ENCODE measurements at regions not wholly inside any gene's neighbourhood (a gene's known extent, or its start where the extent isn't known, plus 50 kb on each side); places are given as distances from the start of the nearest gene placed in this dataset.

- 50 to 83% methylated on average over 1 of the region's 1 CpG for WGBS, 2 donors
- no peak for FAIRE-seq
Measured at GRCh38 chr11:11105361-11105760, 247.5 kb upstream of the ZBED5 start.

GRCh38 chr11:11095831-11096723, 238.2 kb upstream of the ZBED5 start:
- H3K4me1 ChIP-seq = no peaks in the 10 kb centered on the region
- 70 to 76% methylated on average over 3 of the region's 3 CpGs for whole genome bisulfite sequencing, 2 donors
- no peak overlapping the region for H3K4me3 ChIP-seq
- no peaks in the 10 kb centered on the region for H3K36me3 ChIP-seq
- FAIRE-seq (no peak), ATAC-seq (no peak), DNase-seq (no peak)
- TF ChIP-seq CTCF (IDR thresholded peaks at IDR 0.05) = no peak
- H3K27me3 ChIP-seq = no peaks in the 10 kb centered on the region
- no peak overlapping the region for H3K27ac ChIP-seq
- intact Hi-C loops (cut with DNase I) = no loop called here
- H3K9me3 ChIP-seq = no peaks in the 10 kb centered on the region

More at GRCh38 chr11:11105361-11105760, 247.5 kb upstream of the ZBED5 start:
- H3K4me3 ChIP-seq = no peak overlapping the region
- DNase-seq (no peak), ATAC-seq (no peak)
- H3K27ac ChIP-seq = no peak overlapping the region
- no peaks in the 10 kb centered on the region for H3K4me1 ChIP-seq
- no peaks in the 10 kb centered on the region for H3K27me3 ChIP-seq
- intact Hi-C loops (cut with DNase I) = no loop called here
- TF ChIP-seq CTCF (IDR thresholded peaks at IDR 0.05) = no peak
- no peaks in the 10 kb centered on the region for H3K36me3 ChIP-seq
- H3K9me3 ChIP-seq = no peaks in the 10 kb centered on the region

- no peaks in the 10 kb centered on the region for H3K36me3 ChIP-seq
- H3K4me3 ChIP-seq = no peak overlapping the region
- no peak for FAIRE-seq
- no peak for TF ChIP-seq CTCF (IDR thresholded peaks at IDR 0.05)
- no peaks in the 10 kb centered on the region for H3K4me1 ChIP-seq
- no peak for DNase-seq
- intact Hi-C loops (cut with DNase I) = no loop called here
- 50 to 72% methylated on average over 1 of the region's 1 CpG for WGBS, 2 donors
- H3K27me3 ChIP-seq = no peaks in the 10 kb centered on the region
- H3K27ac ChIP-seq = no peak overlapping the region
- ATAC-seq = no peak
- H3K9me3 ChIP-seq = no peaks in the 10 kb centered on the region
Measured at GRCh38 chr11:11090495-11090894, 232.6 kb upstream of the ZBED5 start.

GRCh38 chr11:11089805-11090204, 232.0 kb upstream of the ZBED5 start:
- no peak overlapping the region for H3K4me3 ChIP-seq
- FAIRE-seq (no peak), DNase-seq (no peak), ATAC-seq (no peak)
- H3K36me3 ChIP-seq = no peaks in the 10 kb centered on the region
- H3K4me1 ChIP-seq = no peaks in the 10 kb centered on the region
- intact Hi-C loops (cut with DNase I) = no loop called here
- H3K27me3 ChIP-seq = no peaks in the 10 kb centered on the region
- no peak for TF ChIP-seq CTCF (IDR thresholded peaks at IDR 0.05)
- 84 to 88% methylated on average over 4 of the region's 4 CpGs for WGBS, 2 donors
- no peaks in the 10 kb centered on the region for H3K9me3 ChIP-seq
- H3K27ac ChIP-seq = no peak overlapping the region

- H3K4me3 ChIP-seq = no peak overlapping the region
- no peaks in the 10 kb centered on the region for H3K9me3 ChIP-seq
- H3K36me3 ChIP-seq = no peaks in the 10 kb centered on the region
- FAIRE-seq (no peak), DNase-seq (no peak), ATAC-seq (no peak)
- intact Hi-C loops (cut with DNase I) = no loop called here
- TF ChIP-seq CTCF (IDR thresholded peaks at IDR 0.05) = no peak
- H3K27me3 ChIP-seq = no peaks in the 10 kb centered on the region
- WGBS, 2 donors = 89 to 95% methylated on average over 2 of the region's 2 CpGs
- H3K27ac ChIP-seq = no peak overlapping the region
- H3K4me1 ChIP-seq = no peaks in the 10 kb centered on the region
Measured at GRCh38 chr11:11086979-11087378, 229.1 kb upstream of the ZBED5 start.
